ENCODE measurements at regions not wholly inside any gene's neighbourhood (a gene's known extent, or its start where the extent isn't known, plus 50 kb on each side); places are given as distances from the start of the nearest gene placed in this dataset.

- DNase-seq (ENCODE audit: low read depth in 2 of 2), result no peak
These were observed 68.4 kb upstream of the APCDD1 start for GRCh38 chr18:10386049-10386448.

DNA sequence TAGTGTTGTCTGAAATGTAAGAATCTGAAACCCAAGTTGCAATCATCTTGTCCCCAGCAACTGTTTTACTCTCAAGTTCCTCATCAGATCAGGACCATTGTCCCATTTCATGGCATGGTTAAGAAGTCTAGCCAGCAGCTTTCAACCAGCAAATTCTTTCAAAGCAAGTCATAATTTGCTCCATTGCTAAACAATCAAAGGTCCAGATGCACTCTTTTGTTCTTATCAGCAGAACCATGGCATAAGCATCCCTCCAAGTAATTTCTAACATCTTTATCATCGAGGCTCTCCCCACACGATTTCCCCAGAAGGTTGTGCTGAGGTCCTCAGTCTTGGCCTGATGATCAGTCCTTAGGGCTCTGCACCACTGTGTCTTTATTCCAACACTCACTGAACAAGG lies 67.5 kb upstream of the APCDD1 start:
- DNase-seq (ENCODE audit: low read depth in 2 of 2), result no peak

DNA sequence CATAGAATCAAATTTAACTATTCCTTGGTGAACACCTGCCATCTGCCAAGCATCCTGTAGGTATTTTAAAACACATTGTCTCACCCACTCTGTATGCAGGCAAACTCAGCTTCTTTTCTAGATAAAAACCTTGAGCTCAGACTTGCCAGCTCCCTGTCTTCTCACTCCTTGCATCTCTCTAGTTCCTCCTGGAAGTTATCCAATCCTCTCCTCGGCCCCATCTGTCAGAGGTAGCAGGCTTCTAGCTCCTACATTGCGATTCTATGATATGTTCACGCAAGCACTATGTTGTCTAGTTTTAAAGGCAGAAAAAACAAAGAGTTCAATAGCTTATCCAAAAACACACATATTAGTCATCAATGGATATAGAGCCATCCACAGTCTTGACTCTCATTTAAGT lies 67.0 kb upstream of the APCDD1 start:
- no peak for DNase-seq (ENCODE audit: low read depth in 2 of 2)

- no peak for DNase-seq (ENCODE audit: low read depth in 2 of 2)
These were observed 66.1 kb upstream of the APCDD1 start for GRCh38 chr18:10388373-10388772.

DNA sequence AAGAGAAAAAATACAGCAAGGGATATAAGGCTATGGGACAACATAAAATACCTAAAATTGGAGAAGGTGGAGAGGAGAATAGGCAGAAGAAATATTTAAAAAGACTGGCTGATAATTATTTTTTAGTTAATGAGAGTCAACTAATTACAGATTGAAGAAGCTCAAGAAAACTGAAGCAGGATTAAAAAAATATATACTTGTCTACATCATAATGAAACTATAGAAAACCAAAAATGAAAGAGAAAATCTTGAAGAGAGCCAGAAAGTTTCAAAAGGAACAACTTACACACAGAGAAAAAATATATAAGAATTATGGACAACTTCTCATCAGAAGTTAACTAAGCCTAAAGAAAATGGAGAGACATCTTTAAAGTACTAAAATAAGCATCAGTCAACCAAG lies 62.9 kb upstream of the APCDD1 start:
- DNase-seq (ENCODE audit: low read depth in 2 of 2), result no peak

DNA sequence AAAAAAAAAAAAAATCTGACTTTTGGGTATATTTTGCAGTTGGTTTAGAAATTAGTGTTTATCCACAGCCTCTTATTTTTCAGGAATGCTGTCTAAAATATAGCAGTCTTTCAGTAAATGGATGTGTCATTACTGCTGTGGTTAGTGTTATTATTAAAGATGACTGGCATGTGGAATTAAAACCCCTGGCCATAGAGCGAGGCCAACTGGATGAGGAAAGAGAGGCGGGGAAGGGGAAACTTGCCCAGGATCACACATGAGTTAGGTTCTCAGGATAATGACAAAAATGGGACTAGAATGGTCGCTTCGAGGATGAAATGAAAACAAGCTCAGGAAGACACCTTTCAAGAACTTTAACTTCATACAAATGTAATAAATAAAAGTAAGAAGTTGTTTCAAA lies 57.4 kb upstream of the APCDD1 start:
- DNase-seq (ENCODE audit: low read depth in 2 of 2), result no peak

DNA sequence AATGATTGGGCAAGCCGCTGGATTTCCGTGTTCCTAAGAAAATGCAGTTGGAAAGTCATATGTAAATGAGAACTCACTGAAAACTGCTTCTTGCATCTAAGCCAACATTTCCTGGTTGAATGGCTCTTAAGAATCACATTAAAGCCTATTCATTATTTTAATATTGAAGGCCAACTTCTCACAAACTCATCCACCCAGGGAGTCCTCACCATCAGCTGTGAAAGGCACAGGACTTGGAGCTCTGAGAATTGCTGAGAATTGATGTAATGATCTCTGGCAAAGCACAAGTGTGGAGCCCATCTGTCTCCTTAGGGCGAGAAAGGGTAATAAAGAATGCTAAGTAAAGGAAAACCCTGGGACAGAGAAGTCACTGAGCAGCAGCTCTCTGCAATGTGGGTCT lies 55.9 kb upstream of the APCDD1 start:
- no peak for DNase-seq (ENCODE audit: low read depth in 2 of 2)

- DNase-seq (ENCODE audit: low read depth in 2 of 2), result no peak
These were observed 55.0 kb upstream of the APCDD1 start for GRCh38 chr18:10399465-10399864.

- DNase-seq (ENCODE audit: low read depth in 2 of 2), result no peak
These were observed 53.7 kb upstream of the APCDD1 start for GRCh38 chr18:10400534-10401307.

DNA sequence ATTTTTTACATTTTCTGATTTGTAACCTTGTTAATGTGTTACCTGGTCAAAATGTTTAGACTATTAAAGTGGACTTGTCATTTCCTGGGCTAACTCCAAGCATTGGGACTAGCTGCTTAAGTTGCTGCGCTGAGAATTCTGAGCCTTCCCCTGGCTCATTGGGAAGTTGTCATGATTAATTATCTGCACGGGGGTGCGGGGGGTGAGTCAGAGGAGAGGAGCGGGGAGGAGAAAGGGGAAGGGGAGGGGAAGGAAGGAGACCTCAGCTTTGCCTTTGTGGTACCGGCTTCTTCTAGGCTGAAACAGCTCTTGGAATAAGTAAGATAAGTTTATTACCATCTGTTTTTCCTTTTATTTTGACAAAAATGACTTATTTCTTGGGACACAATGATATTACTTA lies 52.9 kb upstream of the APCDD1 start:
- DNase-seq (ENCODE audit: low read depth in 2 of 2), result no peak

- no peak for DNase-seq (ENCODE audit: low read depth in 2 of 2)
These were observed 52.5 kb upstream of the APCDD1 start for GRCh38 chr18:10401930-10402329.

DNA sequence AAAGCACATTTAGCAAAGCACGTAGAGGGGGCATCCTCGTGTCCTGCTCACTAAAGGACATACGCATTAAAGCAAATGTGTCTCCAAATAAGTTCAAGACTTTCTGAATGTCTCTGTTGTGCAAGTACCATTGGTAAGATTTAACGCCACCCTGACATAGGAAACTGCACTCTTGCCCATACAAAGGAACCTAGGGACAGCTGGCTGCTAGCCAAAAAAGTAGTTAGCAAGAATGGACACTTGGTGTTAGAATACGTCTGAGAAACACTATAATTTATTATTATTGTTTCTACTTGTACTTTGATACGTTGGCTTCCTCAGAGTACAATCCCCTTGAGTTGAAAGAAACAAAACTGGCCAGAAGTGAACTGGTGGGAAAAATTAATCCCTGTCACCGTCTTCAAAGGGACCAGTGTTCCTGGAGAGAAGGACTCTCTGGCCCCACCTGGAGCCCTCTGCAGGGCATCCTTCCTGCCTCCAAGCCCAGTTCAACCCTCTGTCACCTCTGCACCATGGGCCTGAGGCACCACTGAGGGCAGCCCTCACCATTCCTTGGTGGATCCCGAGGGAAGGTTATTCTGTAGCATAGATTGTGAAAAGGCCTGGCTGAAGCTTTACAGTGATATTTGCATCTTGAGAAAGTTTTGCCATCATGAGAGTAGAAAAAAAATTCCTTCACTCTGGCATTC lies 51.4 kb upstream of the APCDD1 start:
- no peak for DNase-seq (ENCODE audit: low read depth in 2 of 2)

DNA sequence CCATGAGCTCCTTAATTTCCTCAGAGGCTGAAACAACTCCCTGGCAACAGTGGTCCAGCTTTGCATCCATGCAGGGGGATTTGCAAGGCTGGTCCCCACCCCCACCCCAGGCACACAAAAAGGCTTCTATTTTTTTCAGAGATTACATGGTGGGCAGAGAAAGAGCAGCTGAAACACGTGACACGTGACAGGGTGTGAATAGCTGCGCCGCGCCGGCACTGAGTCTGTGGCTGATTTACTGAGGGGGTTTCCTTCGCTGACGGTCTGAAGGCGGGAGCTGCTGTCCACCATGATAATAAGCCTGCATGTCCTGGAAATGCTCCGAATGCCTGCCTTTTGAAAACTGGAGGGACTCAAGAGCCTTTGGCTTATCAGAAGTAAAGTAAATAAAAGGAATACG lies 50.7 kb upstream of the APCDD1 start:
- DNase-seq (ENCODE audit: low read depth in 2 of 2), result no peak

DNA sequence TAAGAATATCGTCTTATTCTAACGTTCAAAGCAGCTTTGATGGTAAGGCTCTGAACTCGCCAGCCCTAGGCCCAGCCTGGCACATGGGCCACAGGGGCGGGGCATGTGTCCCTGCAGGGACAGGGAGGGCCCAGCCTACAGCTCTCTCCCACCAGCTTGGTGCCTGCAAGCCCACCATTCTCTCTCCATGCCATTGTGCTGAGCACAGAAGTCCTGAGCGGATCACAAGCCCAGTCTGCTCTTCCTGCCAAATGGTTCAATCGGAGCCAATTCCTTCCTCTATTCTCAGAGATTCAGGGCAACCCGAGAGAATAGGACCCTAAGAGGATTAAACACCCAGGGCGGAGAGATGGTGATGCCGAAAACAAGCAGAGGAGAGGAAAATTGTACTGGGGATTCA lies 50.3 kb upstream of the APCDD1 start:
- DNase-seq (ENCODE audit: low read depth in 2 of 2), result no peak
